ENCODE measurements at regions not wholly inside any gene's neighbourhood (a gene's known extent, or its start where the extent isn't known, plus 50 kb on each side); places are given as distances from the start of the nearest gene placed in this dataset.
"Not testable (repeated sequence)": the region's sequence is repeated elsewhere in the genome, so short reads cannot be mapped to it uniquely, and the experiment has no call there.

DNA sequence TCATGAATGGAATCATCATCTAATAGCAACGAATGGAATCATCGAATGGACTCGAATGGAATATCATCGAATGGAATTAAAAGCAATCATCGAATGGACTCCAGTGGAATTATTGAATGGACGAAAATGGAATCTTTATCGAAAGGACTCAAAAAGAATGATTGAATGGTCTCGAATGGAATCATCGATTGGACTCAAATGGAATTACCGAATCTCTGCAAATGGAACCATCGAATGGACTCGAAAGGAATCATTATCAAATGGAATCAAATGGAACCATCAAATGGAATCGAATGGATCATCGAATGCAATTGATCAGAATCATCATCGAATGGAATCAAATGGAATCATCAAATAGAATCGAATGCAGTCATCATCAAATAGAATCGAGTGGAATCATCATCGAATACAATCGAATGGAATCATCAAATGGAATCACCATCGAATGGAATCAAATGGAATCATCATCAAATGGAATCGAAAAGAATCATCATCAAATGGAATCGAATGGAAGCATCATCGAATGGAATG, 225.7 kb downstream of the SHCBP1 start:
- TF ChIP-seq, protein P1, sequence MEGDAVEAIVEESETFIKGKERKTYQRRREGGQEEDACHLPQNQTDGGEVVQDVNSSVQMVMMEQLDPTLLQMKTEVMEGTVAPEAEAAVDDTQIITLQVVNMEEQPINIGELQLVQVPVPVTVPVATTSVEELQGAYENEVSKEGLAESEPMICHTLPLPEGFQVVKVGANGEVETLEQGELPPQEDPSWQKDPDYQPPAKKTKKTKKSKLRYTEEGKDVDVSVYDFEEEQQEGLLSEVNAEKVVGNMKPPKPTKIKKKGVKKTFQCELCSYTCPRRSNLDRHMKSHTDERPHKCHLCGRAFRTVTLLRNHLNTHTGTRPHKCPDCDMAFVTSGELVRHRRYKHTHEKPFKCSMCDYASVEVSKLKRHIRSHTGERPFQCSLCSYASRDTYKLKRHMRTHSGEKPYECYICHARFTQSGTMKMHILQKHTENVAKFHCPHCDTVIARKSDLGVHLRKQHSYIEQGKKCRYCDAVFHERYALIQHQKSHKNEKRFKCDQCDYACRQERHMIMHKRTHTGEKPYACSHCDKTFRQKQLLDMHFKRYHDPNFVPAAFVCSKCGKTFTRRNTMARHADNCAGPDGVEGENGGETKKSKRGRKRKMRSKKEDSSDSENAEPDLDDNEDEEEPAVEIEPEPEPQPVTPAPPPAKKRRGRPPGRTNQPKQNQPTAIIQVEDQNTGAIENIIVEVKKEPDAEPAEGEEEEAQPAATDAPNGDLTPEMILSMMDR (IDR thresholded peaks at IDR 0.05): not testable (repeated sequence)
- TF ChIP-seq POLR2A (IDR thresholded peaks at IDR 0.05): not testable (repeated sequence)
